BE2C (cell line): ENCODE measurements at regions not wholly inside any gene's neighbourhood (a gene's known extent, or its start where the extent isn't known, plus 50 kb on each side); places are given as distances from the start of the nearest gene placed in this dataset.

ENCODE experiments used
- DNase-seq: peaks from one replicate; pipeline ENCODE4 v3.0.0-alpha.2; 2020
- H3K27me3 ChIP-seq: fragments of 250-450 bp; sonication (Bioruptor Pico); 2 replicates; pipeline ENCODE4 v1.5.1; 2020; ENCODE audit warnings: mild to moderate bottlenecking
- H3K36me3 ChIP-seq: fragments of 250-450 bp; sonication (Bioruptor Pico); 2 replicates; pipeline ENCODE4 v1.5.1; 2020; ENCODE audit warnings: mild to moderate bottlenecking
- H3K4me1 ChIP-seq: fragments of 250-450 bp; sonication (Bioruptor Pico); 2 replicates; pipeline ENCODE4 v1.5.1; 2020
- H3K4me3 ChIP-seq: 2 replicates; pipeline ENCODE4 v1.5.1; 2011; ENCODE audit warnings: low read depth, low read length
- H3K9me3 ChIP-seq: fragments of 250-450 bp; sonication (Bioruptor Pico); 2 replicates; pipeline ENCODE4 v1.5.1; 2020
- TF ChIP-seq, protein P1 (sequence below): IDR thresholded peaks from 2 replicates; pipeline ENCODE4 v1.5.1; 2012; ENCODE audit warnings: mild to moderate bottlenecking, low read depth, low read length

DNA sequence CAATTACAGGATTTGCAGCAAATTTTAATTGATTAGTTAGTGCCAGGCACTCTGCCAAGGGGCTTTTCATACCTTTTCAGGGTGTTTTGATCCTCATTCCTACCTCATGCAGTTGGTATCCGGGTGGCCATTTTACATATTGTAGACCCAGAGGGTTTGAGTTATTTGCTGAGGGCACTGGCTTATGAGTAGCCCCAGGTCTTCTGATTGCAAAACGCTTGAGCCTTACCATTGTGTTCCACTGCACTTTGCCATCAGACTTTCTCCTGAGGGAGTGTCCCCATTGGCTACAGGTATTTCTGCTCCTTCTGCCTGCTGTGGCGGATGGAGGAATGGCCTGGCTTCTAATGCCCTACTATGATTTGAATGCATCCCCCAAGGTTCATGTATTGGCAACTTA, 257.8 kb upstream of the CRY1 start:
- TF ChIP-seq, protein P1, sequence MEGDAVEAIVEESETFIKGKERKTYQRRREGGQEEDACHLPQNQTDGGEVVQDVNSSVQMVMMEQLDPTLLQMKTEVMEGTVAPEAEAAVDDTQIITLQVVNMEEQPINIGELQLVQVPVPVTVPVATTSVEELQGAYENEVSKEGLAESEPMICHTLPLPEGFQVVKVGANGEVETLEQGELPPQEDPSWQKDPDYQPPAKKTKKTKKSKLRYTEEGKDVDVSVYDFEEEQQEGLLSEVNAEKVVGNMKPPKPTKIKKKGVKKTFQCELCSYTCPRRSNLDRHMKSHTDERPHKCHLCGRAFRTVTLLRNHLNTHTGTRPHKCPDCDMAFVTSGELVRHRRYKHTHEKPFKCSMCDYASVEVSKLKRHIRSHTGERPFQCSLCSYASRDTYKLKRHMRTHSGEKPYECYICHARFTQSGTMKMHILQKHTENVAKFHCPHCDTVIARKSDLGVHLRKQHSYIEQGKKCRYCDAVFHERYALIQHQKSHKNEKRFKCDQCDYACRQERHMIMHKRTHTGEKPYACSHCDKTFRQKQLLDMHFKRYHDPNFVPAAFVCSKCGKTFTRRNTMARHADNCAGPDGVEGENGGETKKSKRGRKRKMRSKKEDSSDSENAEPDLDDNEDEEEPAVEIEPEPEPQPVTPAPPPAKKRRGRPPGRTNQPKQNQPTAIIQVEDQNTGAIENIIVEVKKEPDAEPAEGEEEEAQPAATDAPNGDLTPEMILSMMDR, result no peak
- Histone ChIP-seq H3K4me3 (no peak overlapping the region), H3K4me1 (no peaks in the 10 kb centered on the region), H3K27me3 (peaks cover 2% of the 10 kb centered on the region; the same call in 1 of the 2 replicates), H3K36me3 (no peaks in the 10 kb centered on the region), H3K9me3 (no peaks in the 10 kb centered on the region)
- no peak for DNase-seq

DNA sequence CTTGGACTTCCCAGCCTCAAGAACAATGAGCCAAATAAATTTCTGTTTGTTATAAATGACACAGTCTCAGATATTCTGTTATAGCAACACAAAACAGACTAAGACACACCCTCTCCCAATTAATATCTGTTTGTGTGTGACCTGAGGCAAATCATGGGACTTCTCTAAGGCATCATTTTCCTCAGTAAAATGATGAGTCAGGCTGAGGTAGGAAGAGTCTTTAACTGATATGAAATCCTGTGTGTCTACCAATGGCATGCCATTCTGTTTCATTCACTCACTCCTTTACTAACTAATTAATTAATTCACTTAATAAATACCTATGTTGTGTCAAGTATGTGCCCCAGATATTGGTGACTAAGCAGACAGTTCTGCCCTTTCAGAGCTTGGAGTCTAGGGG, 258.4 kb upstream of the CRY1 start:
- TF ChIP-seq, protein P1, result no peak
- no peaks in the 10 kb centered on the region for H3K9me3 ChIP-seq
- no peak overlapping the region for H3K4me3 ChIP-seq
- H3K27me3 ChIP-seq, result peaks cover 2% of the 10 kb centered on the region; the same call in 1 of the 2 replicates
- no peak for DNase-seq
- H3K36me3 ChIP-seq, result no peaks in the 10 kb centered on the region
- no peaks in the 10 kb centered on the region for H3K4me1 ChIP-seq

DNA sequence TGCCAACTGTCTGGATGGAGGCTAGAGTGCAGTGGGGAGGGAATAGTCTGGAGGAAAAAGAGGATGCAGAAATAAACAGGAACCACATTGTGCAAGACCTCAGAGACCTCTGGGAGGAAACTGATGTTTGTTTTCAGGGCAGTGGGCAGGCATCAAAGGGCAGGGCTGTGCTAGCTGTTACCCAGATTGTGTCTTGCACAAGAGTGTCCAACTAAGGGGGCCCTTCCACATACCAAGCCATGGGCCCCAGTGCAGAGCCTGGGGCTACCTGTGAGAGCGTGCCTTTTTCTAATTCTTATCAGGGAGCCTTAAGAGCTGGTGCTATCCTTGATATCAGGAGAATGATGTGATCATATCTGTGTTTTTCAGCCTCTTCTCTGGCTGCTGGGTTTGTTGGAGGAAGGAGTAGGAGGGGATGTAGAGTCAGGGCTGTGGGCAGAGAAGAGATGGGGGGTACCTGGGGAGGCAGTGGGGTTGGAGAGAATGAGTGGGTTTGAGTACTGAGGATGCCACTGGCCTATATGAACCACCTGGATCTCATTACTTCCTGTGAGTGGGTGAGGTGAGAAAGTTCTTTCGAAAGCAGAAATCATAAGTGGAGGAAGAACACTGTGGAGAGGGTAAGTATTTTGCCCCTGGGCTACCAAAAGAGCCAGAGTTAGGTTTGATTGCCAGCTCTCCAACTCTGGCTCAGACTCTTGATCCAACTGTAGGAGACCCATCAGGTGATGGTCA, 259.2 kb upstream of the CRY1 start:
- Histone ChIP-seq H3K9me3 (no peaks in the 10 kb centered on the region), H3K27me3 (peaks cover 2% of the 10 kb centered on the region), H3K4me1 (no peaks in the 10 kb centered on the region), H3K4me3 (no peak overlapping the region), H3K36me3 (no peaks in the 10 kb centered on the region)
- no peak for DNase-seq
- TF ChIP-seq, protein P1, result no peak

DNA sequence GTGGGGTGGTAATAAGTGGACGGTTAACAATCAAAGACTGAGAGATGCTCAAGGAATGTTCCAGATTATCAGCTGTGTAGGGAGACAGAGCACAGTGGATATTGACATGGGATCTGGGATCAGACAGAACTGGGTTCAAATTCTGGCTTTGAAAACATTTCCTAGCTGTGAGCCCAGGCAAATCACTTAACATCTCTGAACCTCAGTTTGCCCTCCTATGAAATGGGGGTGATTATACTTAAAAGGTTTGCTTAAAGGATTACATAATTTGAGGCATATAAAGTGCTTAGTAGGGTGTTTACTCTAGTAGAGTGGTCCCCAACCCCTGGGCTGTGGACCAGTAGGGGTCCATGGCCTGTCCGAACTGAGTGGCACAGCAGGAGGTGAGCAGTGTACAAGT, 260.0 kb upstream of the CRY1 start:
- TF ChIP-seq, protein P1, result no peak
- no peak for DNase-seq
- no peaks in the 10 kb centered on the region for H3K4me1 ChIP-seq

DNA sequence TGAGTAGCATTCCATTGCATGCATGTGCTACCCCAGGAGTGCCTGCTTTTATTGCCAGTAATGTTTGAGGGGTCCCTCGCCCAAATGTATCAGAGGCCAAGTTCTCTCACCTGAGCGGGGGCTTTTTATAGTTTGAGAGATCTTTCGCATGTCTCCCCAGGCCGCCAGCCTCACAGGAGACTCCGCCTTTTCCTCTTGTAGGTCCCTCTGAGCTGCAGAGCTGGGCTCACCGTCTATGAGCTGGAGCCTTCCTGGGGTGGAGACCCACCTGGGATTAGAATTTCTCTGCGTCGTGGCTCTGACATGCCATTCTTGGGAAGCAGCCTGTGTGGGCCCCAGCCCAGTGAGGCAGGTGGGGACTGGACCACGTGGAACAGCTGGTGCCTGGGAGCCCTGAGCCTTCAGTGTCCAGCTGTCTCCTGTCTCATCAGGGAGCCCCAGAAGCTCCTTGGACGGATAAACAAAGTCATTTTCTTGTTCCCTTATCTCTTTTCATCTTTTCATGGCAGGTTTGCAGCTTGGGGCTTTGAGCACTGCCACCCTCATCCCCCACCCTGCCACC, 261.7 kb upstream of the CRY1 start:
- TF ChIP-seq, protein P1, result no peak
- H3K4me3 ChIP-seq, result no peak overlapping the region
- DNase-seq, result no peak
- H3K36me3 ChIP-seq, result no peaks in the 10 kb centered on the region
- no peaks in the 10 kb centered on the region for H3K4me1 ChIP-seq
- H3K9me3 ChIP-seq, result no peaks in the 10 kb centered on the region
- H3K27me3 ChIP-seq, result peaks cover 2% of the 10 kb centered on the region

More for the DNA sequence above, 260.0 kb upstream of the CRY1 start:
- Histone ChIP-seq H3K27me3 (peaks cover 2% of the 10 kb centered on the region), H3K4me3 (no peak overlapping the region), H3K36me3 (no peaks in the 10 kb centered on the region), H3K9me3 (no peaks in the 10 kb centered on the region)

DNA sequence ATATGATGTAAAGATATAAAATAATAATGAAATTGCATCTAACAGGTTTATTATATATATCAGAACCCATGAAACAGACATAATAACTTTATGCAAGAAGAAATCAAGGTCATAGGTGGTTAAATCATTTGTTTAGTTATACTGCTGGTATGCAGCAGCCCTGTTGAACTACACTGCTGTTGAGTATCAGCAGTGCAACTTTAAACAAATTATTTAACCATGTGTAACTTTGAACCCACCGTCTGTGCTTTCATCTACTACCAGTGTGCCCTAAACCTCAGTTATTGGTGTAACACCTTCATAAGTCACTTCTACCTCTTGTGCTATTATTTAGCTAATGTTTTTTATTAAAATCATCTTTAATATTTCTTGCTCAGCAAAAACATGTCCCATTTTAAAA, 262.3 kb upstream of the CRY1 start:
- Histone ChIP-seq H3K4me3 (no peak overlapping the region), H3K27me3 (peaks cover 2% of the 10 kb centered on the region), H3K36me3 (no peaks in the 10 kb centered on the region), H3K4me1 (no peaks in the 10 kb centered on the region), H3K9me3 (no peaks in the 10 kb centered on the region)
- DNase-seq, result no peak
- TF ChIP-seq, protein P1, result no peak
